ENCODE measurements at regions not wholly inside any gene's neighbourhood (a gene's known extent, or its start where the extent isn't known, plus 50 kb on each side); places are given as distances from the start of the nearest gene placed in this dataset.

DNA sequence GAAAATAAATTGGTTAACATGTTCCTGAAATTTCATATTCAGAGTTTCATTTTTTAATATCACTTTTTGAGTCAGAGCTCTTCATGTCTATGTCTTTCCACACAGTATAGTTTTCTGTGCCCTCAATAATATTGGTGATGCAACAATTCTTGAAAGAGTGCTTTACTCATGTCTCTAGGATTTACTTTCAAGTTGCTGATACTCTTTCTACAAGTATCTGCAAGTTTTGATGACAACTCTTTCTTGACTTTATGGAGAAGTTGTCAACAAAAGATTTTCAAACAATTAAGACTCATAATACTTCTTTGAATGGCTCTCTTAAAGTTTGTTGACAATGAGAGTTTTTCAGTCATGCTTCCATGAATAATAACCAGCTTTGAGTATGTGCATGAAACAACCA lies 561.7 kb downstream of the DIAPH3 start:
- TF ChIP-seq, protein P1, sequence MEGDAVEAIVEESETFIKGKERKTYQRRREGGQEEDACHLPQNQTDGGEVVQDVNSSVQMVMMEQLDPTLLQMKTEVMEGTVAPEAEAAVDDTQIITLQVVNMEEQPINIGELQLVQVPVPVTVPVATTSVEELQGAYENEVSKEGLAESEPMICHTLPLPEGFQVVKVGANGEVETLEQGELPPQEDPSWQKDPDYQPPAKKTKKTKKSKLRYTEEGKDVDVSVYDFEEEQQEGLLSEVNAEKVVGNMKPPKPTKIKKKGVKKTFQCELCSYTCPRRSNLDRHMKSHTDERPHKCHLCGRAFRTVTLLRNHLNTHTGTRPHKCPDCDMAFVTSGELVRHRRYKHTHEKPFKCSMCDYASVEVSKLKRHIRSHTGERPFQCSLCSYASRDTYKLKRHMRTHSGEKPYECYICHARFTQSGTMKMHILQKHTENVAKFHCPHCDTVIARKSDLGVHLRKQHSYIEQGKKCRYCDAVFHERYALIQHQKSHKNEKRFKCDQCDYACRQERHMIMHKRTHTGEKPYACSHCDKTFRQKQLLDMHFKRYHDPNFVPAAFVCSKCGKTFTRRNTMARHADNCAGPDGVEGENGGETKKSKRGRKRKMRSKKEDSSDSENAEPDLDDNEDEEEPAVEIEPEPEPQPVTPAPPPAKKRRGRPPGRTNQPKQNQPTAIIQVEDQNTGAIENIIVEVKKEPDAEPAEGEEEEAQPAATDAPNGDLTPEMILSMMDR (conservative IDR thresholded peaks at IDR 0.05) = no peak
- no peak for TF ChIP-seq EZH2 (IDR thresholded peaks at IDR 0.05; ENCODE audit: low read depth)
